ENCODE measurements at regions not wholly inside any gene's neighbourhood (a gene's known extent, or its start where the extent isn't known, plus 50 kb on each side); places are given as distances from the start of the nearest gene placed in this dataset.

GRCh38 chr6:23696992-23697391 lies 429.0 kb upstream of the NRSN1 start:
- TF ChIP-seq CTCF (IDR thresholded peaks at IDR 0.05) (no peak), POLR2A (IDR thresholded peaks at IDR 0.05) (no peak)
